GM12892 (cell line): ENCODE measurements at regions not wholly inside any gene's neighbourhood (a gene's known extent, or its start where the extent isn't known, plus 50 kb on each side); places are given as distances from the start of the nearest gene placed in this dataset.

Source experiments
- POLR2A ChIP-seq: IDR thresholded peaks from 2 replicates; pipeline ENCODE4 v1.6.1; 2011; ENCODE audit warnings: low read depth, low read length, control low read depth
- POLR2AphosphoS5 ChIP-seq: IDR thresholded peaks from 2 replicates; pipeline ENCODE4 v1.6.1; 2011; ENCODE audit warnings: low read depth, low read length, control low read depth

GRCh38 chr4:159425737-159426305, 322.9 kb downstream of the RAPGEF2 start:
- TF ChIP-seq POLR2A, result no peak
- TF ChIP-seq POLR2AphosphoS5, result no peak
